DOHH2 (cell line): ENCODE measurements at regions not wholly inside any gene's neighbourhood (a gene's known extent, or its start where the extent isn't known, plus 50 kb on each side); places are given as distances from the start of the nearest gene placed in this dataset.

Source experiments
- H3F3A ChIP-seq: fragments of 200-600 bp; sonication (generic), shearing (Covaris generic); 2 replicates; pipeline ENCODE4 v1.6.0; 2016; ENCODE audit warnings: antibody characterized with exemption, mild to moderate bottlenecking; ENCODE audit not compliant: control insufficient read depth, insufficient read depth
- H3K27ac ChIP-seq: fragments of 200-600 bp; sonication (generic); 2 replicates; pipeline ENCODE4 v1.5.1; 2014; ENCODE audit warnings: low read depth, mild to moderate bottlenecking, low read length, moderate library complexity
- H3K27me3 ChIP-seq: fragments of 200-600 bp; sonication (generic); 2 replicates; pipeline ENCODE4 v1.6.1; 2014; ENCODE audit warnings: mild to moderate bottlenecking, low read length, mixed read lengths; ENCODE audit not compliant: control insufficient read depth
- H3K36me3 ChIP-seq: fragments of 200-600 bp; sonication (generic); 2 replicates; pipeline ENCODE4 v1.6.1; 2014; ENCODE audit warnings: mild to moderate bottlenecking, low read length, moderate library complexity, mixed read lengths; ENCODE audit not compliant: control insufficient read depth
- H3K4me1 ChIP-seq: fragments of 200-600 bp; sonication (generic); 2 replicates; pipeline ENCODE4 v1.6.1; 2014; ENCODE audit warnings: mild to moderate bottlenecking, low read length, mixed read lengths; ENCODE audit not compliant: control insufficient read depth
- H3K4me2 ChIP-seq: fragments of 200-600 bp; sonication (generic); 2 replicates; pipeline ENCODE4 v1.6.0; 2014; ENCODE audit warnings: mild to moderate bottlenecking, low read length, moderate library complexity
- H3K4me3 ChIP-seq: fragments of 200-600 bp; sonication (generic); 2 replicates; pipeline ENCODE4 v1.5.1; 2014; ENCODE audit warnings: mild to moderate bottlenecking, low read length, mixed read lengths
- H3K79me2 ChIP-seq: fragments of 200-600 bp; sonication (generic); 2 replicates; pipeline ENCODE4 v1.6.1; 2014; ENCODE audit warnings: mild to moderate bottlenecking, low read length, mixed read lengths; ENCODE audit not compliant: control insufficient read depth
- H3K9me2 ChIP-seq: fragments of 200-600 bp; sonication (generic); replicated peaks from 2 replicates; pipeline ENCODE4 v1.6.1; 2014; ENCODE audit warnings: mild to moderate bottlenecking, low read length, mixed read lengths; ENCODE audit not compliant: control insufficient read depth
- H3K9me3 ChIP-seq: fragments of 200-600 bp; sonication (generic); 2 replicates; pipeline ENCODE4 v1.6.1; 2014; ENCODE audit warnings: antibody characterized with exemption, low read length, mixed read lengths; ENCODE audit not compliant: control insufficient read depth, insufficient read depth
- H4K20me1 ChIP-seq: fragments of 200-600 bp; sonication (generic); 2 replicates; pipeline ENCODE4 v1.6.0; 2014; ENCODE audit warnings: low read depth, mild to moderate bottlenecking, antibody characterized with exemption, low read length, moderate library complexity; ENCODE audit not compliant: control insufficient read depth, insufficient read depth
- EZH2phosphoT487 ChIP-seq: fragments of 200-600 bp; sonication (generic); IDR thresholded peaks from 2 replicates; pipeline ENCODE4 v1.6.1; 2017; ENCODE audit warnings: borderline replicate concordance, mild to moderate bottlenecking, antibody characterized with exemption, low read length, moderate library complexity, mixed read lengths
- TF ChIP-seq, protein P1 (sequence below): fragments of 200-600 bp; sonication (generic); IDR thresholded peaks from one replicate; pipeline ENCODE4 v1.5.1; 2014; ENCODE audit warnings: antibody characterized with exemption, mild to moderate bottlenecking, low read depth, low read length; ENCODE audit not compliant: poor library complexity, severe bottlenecking

DNA sequence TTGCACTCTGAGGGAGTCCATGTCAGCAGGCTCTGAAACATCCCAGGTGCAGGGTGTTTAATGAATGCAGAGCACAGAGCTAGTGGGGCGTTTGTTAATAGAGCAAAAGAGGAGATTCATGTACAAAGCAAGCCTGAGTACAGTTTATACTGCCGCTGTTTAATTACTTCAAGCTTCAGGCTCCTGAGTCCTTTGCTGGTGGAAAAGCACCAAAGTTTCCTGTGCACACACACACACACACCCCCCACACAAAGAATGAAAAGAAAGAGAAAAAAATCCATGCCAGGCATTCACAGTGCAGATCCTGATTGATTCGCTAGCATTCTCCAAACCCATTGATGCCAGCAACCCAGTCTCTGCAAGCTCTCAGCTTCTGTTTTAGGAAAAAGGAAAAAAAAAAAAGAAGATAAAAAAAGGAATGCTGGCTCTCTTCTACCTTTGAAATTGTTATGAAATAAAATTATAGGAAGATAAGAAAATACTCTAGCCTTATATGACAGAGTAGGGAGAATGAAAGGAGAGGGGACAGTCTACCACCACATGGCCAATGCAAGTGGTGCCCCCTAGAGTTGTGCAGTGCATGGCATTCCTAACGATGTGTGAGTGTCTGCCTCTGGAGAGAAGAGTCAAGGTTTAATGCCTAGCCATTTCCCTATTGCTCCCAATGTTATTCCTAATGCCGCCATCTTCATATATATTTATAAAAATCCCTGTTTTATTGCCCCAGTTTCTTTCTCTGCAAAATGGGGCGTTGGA lies 216.5 kb downstream of the TMEM114 start:
- no peak overlapping the region for H3K4me2 ChIP-seq
- H3K27me3 ChIP-seq = no peaks in the 10 kb centered on the region
- no peak overlapping the region for H3K4me3 ChIP-seq
- no peaks in the 10 kb centered on the region for H4K20me1 ChIP-seq
- no peak overlapping the region for H3K27ac ChIP-seq
- H3F3A ChIP-seq = no peaks in the 10 kb centered on the region
- no peaks in the 10 kb centered on the region for H3K79me2 ChIP-seq
- H3K9me2 ChIP-seq = no peaks in the 10 kb centered on the region
- no peaks in the 10 kb centered on the region for H3K9me3 ChIP-seq
- no peaks in the 10 kb centered on the region for H3K36me3 ChIP-seq
- no peaks in the 10 kb centered on the region for H3K4me1 ChIP-seq
- TF ChIP-seq EZH2phosphoT487 = no peak
- TF ChIP-seq, protein P1, sequence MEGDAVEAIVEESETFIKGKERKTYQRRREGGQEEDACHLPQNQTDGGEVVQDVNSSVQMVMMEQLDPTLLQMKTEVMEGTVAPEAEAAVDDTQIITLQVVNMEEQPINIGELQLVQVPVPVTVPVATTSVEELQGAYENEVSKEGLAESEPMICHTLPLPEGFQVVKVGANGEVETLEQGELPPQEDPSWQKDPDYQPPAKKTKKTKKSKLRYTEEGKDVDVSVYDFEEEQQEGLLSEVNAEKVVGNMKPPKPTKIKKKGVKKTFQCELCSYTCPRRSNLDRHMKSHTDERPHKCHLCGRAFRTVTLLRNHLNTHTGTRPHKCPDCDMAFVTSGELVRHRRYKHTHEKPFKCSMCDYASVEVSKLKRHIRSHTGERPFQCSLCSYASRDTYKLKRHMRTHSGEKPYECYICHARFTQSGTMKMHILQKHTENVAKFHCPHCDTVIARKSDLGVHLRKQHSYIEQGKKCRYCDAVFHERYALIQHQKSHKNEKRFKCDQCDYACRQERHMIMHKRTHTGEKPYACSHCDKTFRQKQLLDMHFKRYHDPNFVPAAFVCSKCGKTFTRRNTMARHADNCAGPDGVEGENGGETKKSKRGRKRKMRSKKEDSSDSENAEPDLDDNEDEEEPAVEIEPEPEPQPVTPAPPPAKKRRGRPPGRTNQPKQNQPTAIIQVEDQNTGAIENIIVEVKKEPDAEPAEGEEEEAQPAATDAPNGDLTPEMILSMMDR = no peak

DNA sequence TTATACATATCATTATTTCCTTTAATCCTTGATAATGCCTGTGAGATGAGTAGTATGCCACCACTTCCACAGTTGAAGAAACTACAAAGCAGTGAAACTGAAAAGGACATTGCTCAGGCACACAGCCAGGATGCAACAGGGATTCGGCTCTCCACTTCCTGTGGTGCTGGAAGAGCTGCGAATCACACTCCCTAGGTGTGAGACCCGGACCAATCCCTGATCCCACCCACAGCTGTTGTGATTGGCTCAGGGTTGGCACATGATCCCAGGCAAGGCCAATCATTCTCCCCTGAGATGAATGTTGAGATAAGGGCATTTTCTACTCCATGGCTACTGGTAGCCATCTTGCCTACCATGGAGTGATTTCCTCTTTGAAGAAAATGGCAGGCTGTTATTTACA lies 218.2 kb downstream of the TMEM114 start:
- H3K9me3 ChIP-seq = no peaks in the 10 kb centered on the region
- no peaks in the 10 kb centered on the region for H3K9me2 ChIP-seq
- no peaks in the 10 kb centered on the region for H3K36me3 ChIP-seq
- no peak overlapping the region for H3K4me2 ChIP-seq
- H3K27ac ChIP-seq = no peak overlapping the region
- no peak overlapping the region for H3K4me3 ChIP-seq
- no peaks in the 10 kb centered on the region for H3K4me1 ChIP-seq
- H3F3A ChIP-seq = no peaks in the 10 kb centered on the region
- no peak for TF ChIP-seq EZH2phosphoT487
- TF ChIP-seq, protein P1 = no peak
- H3K79me2 ChIP-seq = no peaks in the 10 kb centered on the region
- H3K27me3 ChIP-seq = no peaks in the 10 kb centered on the region
- H4K20me1 ChIP-seq = no peaks in the 10 kb centered on the region

DNA sequence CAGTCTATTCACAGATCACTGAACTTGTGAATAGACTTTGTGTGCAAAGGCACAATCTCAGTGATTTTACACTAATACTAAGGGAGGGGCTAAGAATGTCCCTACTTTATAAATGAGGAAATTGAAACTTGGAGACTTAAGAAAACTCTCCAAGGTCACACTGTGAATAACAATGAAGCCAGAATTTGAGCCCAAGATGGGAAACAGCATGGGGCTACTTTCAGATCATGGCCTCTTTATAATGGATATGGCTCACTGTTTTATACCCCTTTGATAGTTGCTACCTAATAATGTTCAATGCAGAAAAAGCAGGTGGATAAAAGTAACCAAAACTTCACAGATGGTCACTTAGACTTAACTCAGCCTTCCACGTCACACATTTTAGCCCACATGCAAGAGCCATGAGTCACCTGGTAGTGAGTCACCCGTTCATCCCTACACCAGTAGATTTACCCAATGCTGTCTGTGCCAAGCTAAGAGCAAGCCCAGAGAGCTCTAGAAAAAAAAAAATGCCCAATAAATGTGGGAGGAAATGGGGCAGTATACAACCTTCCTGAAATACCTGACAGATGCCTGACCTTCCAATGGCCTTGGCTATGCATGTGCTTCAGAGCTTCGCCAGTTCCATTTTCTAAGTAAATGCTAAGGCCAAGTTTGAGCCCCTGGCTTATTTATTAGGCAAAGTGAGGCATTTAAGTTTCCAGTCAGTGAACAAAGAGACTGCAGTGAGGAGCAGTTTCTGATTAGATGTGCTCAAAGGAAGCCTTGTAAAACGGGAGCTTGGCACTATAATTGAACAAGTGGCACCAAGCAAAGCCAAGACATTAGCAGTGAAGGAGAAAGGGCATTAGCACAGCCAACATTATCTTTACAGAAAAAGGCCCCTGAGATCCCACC lies 219.7 kb downstream of the TMEM114 start:
- Histone ChIP-seq H3K4me1 (no peaks in the 10 kb centered on the region), H3F3A (no peaks in the 10 kb centered on the region), H3K9me2 (no peaks in the 10 kb centered on the region), H3K36me3 (no peaks in the 10 kb centered on the region), H4K20me1 (no peaks in the 10 kb centered on the region), H3K79me2 (no peaks in the 10 kb centered on the region), H3K4me2 (no peak overlapping the region), H3K27me3 (no peaks in the 10 kb centered on the region), H3K9me3 (no peaks in the 10 kb centered on the region), H3K27ac (no peak overlapping the region), H3K4me3 (no peak overlapping the region)
- TF ChIP-seq, protein P1 = no peak
- no peak for TF ChIP-seq EZH2phosphoT487
